DMS114 treated with DMSO at 0.1 percent for 48 hours (cell line): ENCODE measurements at regions not wholly inside any gene's neighbourhood (a gene's known extent, or its start where the extent isn't known, plus 50 kb on each side); places are given as distances from the start of the nearest gene placed in this dataset.
"Not testable (repeated sequence)": the region's sequence is repeated elsewhere in the genome, so short reads cannot be mapped to it uniquely, and the experiment has no call there.

ENCODE experiments used
- DNase-seq: peaks from one replicate; lab custom pipeline; 2025; ENCODE audit not compliant: unreplicated experiment; lab: John Stamatoyannopoulos, UW

- no peak for DNase-seq
These were observed 1248.9 kb upstream of the EPHA6 start for GRCh38 chr3:95565502-95565901.

- DNase-seq = no peak
These were observed 1247.0 kb upstream of the EPHA6 start for GRCh38 chr3:95567346-95567745.

DNA sequence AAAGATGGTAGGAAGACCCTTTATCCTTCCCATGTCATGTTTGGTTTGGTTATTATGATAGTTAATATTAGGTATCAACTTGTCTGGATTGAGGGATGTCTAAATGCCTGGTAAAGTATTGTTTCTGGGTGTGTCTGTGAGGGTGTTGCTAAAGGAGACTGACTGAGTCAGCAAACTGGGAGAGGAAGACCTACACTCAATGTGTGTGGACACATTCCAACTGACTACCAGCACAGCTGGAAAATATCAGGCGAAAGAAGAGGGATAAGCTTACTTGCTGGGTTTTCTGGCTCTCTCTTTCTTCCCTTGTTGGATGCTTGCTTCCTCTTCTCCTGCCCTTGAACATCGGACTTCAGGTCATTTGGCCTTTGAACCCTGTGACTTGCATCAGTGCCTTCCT lies 1227.6 kb upstream of the EPHA6 start:
- no peak for DNase-seq

- DNase-seq = not testable (repeated sequence)
These were observed 1226.8 kb upstream of the EPHA6 start for GRCh38 chr3:95587641-95588040.

- no peak for DNase-seq
These were observed 1225.9 kb upstream of the EPHA6 start for GRCh38 chr3:95588473-95588872.

DNA sequence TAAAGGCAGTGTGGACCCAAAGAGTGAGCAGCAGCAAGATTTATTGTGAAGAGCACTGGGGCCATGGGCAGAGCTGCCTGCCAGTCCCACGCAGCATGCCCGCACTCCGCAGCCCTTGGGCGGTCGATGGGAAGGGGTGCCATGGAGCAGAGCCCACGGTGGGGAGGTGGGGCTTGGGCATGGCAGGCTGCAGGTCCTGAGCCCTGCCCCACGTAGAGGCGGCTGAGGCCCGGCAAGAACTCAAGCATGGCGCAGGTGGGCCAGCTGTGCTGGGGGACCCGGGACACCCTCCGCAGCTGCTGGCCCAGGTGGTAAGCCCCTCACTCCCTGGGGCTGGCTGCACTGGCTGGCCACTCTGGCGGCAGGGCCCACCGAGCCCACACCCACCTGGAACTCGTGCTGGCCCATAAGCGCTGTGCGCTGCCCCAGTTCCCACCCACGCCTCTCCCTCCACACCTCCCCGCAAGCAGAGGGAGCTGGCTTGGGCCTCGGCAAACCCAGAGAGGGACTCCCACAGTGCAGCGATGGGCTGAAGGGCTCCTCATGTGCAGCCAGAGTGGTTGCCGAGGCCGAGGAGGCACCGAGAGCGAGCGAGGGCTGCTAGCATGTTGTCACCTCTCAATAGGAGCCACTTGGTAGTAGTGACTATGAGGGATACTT lies 1218.8 kb upstream of the EPHA6 start:
- DNase-seq = no peak

GRCh38 chr3:95607926-95608325 lies 1206.5 kb upstream of the EPHA6 start:
- no peak for DNase-seq

DNA sequence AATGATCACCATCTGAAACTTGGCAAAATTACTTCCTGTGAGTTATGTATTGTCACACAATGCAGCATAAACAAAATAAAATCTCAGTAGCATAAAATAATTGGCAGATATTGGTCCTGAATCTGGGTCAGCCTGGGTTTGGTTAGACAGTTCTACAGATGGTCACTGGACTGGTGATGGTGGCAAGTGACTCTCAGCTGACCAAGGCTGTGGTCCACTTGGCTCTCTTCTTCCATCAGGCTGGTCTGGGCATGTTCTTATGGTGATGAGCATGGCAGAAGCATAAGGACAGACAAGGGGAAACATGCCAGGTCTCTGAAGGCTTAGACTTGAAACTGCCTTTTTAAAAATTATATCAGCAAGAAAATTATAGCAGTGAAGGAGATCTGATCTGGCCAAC lies 1205.0 kb upstream of the EPHA6 start:
- no peak for DNase-seq

DNA sequence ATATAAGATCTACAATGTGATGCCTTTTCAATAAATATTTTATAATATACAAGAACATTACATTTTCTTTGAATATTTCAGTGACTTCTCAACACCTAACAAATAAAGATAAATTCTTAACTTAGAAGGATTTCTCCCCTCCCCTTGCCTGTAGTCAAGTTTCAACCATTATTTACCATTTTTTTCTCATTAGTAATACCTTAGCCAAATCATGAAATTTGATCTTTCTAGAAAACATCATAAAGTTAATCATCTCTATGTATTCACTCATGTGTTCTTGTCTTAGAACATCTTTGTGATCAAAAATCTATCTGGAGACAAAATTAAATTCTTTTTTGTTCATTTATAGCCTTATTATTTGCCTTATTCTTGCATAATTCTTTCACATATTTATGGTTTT lies 1201.8 kb upstream of the EPHA6 start:
- DNase-seq = no peak

GRCh38 chr3:95613993-95614392 lies 1200.4 kb upstream of the EPHA6 start:
- no peak for DNase-seq

GRCh38 chr3:95615592-95616310 lies 1198.6 kb upstream of the EPHA6 start:
- no peak for DNase-seq

- DNase-seq = no peak
These were observed 1188.3 kb upstream of the EPHA6 start for GRCh38 chr3:95626107-95626506.

- DNase-seq = no peak
These were observed 1187.1 kb upstream of the EPHA6 start for GRCh38 chr3:95627293-95627692.

DNA sequence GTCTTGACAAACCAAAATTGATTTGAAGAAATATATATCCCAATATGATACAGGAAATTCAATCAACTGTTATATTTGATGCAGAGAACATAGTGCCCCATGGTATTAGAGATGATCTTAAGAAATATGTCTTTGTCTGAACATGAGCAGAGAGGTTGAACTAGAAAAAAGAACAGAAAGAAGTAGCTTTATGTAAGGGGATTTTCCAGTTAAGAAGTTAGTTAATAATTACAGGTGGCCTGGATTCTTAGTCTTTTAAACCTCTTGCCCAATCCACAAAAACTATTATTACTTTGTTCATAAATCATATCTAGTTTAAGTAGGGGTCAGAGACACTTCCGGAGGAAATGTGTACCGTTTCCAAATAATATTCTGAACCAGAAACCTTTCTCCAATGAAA lies 1186.7 kb upstream of the EPHA6 start:
- no peak for DNase-seq

DNA sequence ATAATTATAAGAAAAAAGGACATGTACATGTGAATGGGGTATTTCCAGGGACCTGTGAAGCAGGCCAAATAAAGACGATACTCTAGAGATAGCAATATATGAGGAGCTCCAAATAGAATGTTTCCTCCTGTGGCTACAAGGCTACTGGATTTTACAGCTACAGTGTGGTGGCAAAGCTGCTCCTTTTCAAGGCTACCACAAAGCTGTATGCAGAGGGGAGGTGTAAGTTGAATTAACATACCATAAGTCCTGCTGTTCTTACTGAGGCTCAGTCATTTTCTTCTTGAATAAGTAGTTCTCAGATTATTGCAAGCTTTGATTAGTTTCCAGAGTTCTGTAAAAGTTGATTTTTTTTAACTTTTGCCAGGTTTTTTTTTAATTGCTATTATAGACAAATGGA lies 1184.6 kb upstream of the EPHA6 start:
- DNase-seq = no peak

GRCh38 chr3:95645291-95645690 lies 1169.1 kb upstream of the EPHA6 start:
- no peak for DNase-seq

- no peak for DNase-seq
These were observed 1159.6 kb upstream of the EPHA6 start for GRCh38 chr3:95654570-95655362.

DNA sequence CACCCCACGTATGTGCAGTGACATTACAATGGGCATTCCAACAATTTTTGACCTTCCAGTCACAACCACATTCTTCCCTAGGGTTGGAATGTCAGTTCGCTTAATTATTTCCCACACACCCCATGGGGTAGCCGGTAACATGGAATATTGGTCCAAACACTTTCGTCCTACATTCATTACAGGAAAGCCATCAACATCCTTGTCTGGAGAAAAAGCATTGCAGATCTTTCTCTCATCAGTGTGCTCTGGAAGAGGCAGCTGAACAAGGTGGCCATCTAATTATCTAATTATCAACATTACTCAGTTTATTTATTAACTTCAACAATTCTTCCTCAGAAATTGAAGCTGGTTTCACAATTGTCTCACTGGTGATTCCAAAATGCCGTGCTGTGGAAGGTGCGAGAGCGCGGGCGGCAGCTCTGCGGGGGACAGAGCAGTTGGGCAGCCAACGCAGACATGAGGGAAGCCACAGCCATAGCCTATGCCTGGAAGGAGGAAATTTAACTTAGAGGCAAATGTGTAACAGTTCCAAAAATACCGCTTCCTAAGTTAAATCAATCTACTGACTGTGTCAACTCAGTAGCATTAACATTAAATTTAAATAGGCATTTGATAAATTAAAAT lies 1158.9 kb upstream of the EPHA6 start:
- DNase-seq = no peak

GRCh38 chr3:95670765-95671164 lies 1143.6 kb upstream of the EPHA6 start:
- DNase-seq = no peak

DNA sequence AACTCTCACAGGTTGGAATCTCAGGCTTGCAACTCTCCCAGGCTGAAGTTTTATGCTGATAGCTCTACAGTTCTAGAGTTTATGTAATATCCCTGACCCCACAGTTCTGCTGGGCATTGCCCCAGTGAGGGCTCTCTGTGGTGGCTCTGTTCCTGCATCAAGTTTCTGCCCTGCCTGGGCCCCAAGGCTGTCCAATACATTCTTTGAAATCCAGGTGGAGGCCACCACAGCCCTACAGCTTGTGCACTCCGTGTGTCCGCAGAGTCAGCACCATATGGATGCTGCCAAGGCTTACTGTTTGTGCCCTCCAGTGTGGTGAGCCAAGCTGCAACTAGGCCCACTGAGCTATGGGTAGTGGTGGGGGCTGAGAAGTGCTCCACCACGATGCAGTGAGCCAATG lies 1141.2 kb upstream of the EPHA6 start:
- no peak for DNase-seq

DNA sequence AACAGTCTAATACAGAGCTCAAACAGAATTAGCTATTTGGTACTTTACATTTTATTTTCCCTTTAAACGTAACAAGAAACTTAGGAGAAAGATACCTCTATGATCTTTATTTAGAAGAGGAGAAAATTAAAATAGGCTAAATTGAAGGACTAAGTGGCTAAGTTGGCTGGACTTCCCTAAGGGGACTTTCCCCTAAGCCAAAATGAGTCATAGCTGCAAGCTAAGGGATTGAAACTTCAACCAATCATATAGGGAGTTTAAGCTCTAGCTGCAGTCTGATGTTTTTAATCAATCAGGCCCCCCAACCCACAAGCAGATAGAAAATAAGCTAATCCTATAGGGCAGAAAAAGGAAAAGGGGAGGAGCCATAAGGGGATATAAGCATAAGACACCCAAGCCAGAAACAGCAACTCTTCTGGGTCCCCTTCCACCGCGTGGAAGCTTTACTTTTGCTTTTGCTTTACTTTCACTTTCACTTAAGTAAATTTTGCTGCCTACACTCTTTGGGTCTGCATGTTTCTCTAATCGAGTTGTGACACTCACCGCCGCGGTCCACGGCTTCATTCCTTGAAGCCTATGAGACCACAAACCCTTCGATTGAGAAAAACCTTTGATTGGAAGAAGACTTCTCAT lies 1108.5 kb upstream of the EPHA6 start:
- no peak for DNase-seq
